ENCODE measurements at regions not wholly inside any gene's neighbourhood (a gene's known extent, or its start where the extent isn't known, plus 50 kb on each side); places are given as distances from the start of the nearest gene placed in this dataset.

DNA sequence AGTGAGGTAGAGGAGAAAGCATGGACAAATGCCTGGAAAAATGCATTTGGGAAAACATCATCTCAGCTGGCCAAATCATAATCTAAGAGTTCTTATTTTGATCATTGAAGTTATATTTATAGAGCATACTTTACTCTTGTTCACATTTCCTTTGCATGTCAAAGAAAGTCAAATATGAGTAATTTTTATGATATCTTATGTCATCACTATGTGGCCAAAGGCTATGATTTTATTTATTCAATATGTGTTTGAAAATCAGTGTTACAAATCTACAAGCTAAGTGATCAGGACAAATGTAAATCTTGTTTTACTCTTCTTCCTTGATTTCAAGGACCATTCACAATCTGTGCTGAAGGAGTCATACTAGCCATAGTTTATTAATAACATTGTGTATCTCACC is 237.2 kb upstream of the DPH6 start:
- no peak for DNase-seq

DNA sequence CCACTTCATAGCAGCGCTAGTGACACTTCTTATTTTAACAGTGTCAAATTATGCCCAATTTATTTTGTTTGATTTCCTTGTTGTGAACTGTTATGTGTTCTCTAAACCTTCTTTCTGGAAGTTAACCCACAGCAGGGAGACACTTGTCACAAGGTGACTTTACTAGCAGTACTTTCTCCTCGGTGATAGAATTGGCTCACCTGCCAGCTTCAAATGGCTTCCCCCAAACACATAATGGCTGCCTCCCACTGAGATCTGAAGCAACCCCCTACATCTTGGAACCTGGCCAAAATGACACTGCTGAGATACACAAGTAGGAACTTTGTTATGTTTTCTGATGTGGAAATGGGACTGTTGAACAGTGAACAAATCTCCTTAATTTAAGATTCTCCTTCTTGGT is 238.8 kb upstream of the DPH6 start:
- DNase-seq = peak; percentile 40

DNA sequence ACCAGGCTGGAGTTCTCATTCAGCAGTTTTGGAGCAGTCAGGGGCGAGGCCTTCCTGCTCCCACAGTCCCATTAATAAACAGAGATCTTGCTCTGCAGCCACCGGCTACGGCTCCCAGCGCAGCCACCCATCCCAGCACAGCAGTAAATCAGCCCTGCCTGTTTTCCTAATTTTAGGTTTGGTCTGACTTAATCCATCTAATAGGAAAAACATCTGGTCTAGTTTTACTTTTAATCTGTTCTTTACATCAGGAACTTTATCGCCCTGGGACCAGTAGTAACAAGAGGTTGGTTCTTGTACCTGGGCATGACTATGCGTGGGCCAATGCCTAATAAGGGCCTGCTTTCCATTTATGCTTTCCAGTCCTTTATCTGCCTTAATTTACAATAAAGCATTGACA is 264.0 kb upstream of the DPH6 start:
- no peak for DNase-seq

DNA sequence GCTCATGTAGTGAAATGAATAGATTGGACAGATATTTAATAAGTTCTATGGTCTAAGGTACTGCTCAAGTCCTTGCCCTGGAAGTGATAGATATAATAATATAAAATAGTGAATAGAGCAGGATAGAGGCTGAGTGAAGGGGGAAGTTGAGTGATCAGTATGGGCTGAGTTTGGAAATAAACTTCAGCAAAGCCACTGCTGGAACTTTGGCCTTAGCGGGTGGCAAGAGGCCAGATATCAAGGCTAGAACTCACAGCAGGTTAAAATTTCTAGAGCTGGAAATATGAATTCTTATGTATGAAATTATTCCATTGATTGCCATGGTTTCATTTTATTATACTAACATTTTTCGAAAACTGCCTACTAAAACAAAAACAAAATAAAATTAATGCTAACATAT is 267.6 kb upstream of the DPH6 start:
- DNase-seq = no peak

DNA sequence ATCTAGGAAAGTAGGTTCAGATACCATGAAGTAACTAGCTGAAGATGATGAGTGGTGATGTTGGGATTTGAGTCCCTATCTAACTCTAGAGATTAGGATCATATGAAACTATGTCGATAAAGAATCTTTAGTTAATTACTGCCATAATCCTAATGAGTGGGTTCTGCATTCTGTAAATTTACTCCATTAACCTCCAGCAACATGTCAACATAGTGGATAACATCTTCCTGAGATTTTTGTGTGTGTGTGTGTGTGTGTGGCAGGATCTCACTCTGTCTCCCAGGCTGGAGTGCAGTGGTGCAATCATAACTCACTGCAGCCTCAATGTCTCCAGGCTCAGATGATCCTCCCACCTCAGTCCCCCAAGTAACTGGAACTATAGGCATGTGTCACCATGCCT is 272.9 kb upstream of the DPH6 start:
- DNase-seq = no peak

DNA sequence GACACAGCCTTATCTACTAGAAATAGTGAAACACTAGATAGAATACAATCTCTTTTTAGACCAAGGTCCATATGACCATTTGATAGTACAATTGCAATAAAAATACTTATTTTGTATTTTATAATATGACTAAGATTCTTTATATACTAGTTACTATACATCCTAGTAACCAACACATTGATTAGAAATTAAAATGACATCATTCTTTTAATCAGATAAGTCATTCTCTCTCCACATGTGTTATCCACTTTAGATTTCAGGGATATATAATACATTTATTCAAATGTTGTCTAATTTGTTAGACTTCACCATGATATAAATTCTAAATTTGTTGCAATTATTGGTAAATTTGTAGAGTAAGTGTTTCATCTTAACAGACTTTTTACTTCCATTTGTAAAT is 276.2 kb upstream of the DPH6 start:
- no peak for DNase-seq

DNA sequence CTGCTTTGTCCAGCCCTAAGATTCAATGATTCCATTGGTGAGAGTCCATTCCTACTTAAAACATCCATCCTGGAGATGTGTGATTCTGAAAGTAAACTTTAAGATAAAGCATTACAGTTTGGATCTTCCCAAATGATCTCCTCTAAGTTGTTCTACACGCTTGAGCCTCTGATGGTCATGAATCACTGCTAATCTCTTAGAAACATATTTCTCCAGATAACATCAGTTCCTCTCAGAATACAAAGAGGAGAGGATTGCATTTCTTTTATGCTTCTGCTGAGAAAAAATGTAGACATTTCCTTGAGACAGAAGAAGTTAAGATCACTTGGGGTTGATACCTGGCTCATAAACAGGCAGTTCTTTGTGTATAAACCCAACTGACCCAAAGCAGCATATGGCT is 281.2 kb upstream of the DPH6 start:
- DNase-seq = no peak

DNA sequence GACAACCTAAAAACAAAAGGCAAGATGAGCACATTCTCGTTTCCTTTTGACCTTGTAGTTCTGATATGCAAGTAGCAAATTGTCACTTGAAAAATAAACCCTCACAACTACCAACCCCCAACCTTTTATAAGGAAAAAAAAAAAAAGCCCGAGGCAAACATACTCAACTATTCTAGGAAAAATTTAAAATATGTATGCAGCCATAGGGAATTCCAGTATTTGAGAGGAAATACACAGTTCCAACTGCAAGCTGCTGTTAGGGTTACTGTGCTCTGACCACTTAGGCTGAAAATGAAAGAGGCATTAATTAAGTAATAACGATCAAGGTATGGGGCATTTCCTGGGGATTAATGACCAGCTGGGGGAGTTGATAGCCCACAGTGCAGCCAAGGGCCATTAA is 281.9 kb upstream of the DPH6 start:
- DNase-seq = no peak

DNA sequence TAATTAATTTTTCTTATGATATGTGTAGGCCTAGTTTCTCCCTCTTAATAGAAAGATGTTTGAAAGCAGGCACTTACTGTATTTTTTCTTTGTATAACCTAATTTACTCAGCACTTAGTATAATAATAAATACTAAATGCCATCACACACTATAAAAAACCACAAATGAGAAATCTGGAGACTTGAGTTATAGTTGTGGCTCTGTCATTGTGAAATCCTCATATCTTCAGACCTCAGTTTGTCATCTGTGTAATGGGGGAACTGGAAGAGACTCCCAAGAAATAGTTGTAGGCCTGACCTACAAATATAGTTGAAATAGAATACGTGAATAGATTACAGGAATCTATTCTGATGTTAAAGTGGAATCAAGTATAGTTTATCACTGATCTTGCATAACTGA is 287.6 kb upstream of the DPH6 start:
- no peak for DNase-seq

DNA sequence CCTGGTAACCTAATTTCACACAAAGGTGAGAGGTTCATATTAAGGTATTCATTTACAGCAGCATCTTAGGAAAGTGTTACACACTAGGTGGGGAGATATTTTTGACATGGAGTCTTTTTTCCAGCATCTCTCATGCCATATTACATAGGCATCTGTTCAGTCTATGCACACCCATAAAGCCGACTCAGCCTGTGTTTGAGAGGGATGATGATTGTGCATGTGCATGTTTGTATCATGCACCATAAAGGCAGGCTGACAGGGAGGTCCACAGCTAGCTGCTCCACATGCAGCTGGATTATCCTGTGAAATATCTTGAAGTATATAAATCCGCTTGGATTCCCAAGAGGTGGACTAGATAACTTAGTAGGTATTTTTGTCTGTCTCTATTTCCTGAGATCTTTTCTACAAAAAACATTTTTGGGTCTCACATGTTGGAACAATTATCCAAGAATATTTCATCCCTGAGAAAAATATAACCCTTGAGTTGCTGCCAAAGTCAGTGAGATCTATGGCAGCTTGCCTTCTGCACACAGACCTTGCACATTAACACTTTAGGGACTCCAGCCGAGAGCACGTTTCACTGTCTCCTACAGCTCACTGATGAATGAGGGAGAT is 288.4 kb upstream of the DPH6 start:
- no peak for DNase-seq

DNA sequence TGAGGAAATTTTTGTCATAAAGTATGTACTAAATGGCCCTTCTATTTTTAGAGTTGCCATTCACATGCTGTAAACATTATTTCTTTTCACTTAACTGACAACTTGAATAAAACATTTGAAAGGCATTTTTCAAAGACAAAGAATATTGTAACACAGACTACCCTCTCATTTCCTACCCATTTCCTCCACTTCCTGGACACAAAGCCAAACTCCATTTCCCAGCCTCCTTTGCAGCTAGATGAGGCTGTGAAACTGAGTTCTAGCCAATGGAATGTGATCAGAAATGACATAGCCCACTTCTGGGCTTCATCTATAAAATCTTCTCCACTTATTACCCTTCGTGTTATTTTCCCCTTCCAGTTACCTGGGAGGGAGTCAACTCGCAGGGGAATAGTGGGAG is 288.9 kb upstream of the DPH6 start:
- no peak for DNase-seq

DNA sequence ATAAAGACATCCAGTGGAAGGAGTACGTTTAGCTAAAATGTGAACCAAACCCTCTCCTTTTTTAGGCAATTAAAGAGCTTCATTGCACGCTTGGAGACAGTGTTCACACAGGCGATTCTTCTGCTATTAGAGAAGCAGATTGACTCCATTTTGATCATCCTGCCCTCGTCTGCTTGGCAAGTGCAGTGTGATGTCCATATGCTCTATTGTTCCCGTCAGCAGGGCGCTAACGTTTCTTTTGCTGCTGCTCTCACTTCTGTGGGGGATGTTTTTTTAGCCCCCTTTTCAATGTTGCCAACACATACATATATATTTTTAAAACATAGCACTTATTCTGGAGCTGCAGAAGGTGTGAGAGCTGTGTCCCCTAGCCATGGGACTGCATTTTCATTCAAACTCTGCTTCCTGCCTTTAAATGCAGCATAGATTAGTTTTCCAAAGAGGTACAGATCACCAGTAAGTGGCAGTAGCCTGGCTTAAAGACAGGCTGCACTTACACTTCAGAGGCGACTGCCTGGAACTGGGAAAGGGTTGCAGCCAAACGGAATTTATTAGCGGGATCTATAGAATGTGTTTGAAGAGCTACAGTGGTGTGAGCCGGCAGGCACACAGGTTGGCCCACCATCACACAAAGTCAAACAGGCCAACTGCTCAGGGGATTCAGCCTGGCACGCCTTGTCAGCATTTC is 292.6 kb upstream of the DPH6 start:
- DNase-seq = no peak

DNA sequence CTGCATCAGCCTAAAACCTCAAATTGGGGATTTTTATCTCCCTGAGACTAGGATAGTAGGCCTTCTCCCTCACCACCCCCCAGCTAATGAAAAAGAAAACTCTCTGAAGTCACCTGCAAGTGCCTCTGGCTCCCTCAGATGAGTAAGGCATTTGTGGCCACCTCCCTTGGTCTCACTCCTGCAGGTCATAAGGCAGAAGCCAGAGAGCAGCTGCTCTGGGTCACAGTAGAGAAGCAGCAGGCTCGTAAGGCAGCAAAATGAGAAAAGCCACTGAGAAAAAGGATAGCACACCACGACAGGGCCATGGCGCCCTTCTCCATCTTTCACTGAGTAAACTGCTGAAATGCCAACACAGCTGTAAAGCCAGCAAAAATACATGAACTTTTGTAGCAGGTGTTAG is 296.7 kb upstream of the DPH6 start:
- DNase-seq = no peak

DNA sequence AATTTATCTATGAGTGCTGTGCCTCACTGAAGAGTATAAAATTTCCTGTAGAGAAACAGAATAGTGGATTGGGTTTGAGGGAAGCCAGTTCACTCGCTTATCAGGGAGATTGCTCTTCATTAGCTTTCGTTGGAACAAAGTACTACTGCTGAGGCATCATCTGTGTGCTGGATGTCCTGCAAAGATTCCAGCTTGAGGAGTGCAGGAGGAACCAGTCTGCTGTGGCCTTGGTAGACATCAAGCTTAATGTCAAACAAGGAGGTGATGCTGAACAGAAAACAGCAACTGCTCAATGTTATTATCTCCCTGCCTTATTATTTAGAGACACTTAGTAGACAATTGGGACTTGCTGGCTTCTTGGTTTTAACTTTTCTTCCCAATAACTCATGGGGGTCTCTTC is 297.5 kb upstream of the DPH6 start:
- DNase-seq = no peak

DNA sequence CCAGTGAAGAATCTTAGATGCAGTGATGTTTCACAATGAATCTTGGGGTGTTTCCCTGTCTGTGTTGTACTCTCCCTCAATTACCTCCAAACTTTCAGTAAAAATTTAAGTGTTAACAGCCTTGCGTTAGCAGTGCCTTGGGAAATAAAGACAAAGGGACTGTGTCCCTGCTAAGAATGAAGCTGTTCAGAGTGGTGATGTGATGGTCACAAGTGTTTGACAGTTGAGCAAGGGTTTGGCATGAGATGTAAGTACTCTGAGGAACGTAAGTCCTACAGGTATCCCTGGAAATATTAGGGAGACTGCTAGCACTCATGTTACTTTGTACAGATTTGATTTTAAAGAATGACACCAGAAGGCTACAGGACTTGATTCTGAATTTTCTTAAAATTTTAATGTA is 304.3 kb upstream of the DPH6 start:
- DNase-seq = no peak

DNA sequence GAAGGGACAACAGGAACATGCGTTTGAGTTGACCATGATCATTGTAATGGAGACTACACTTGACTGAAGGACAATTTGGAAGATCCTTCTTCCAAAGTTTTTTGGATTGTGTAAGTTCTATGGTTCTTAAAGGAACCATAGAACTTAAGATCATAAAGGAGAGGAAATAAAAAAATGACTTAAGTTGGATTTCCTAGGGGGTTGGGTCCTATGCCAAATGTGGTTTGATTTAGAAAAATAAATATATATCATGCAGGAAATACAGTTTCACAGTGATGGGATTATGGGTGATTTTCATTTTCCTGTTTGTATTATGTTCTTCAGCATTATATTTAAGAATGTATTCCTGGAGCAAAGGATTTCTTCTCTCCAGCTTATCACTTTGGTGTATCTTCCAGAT is 305.5 kb upstream of the DPH6 start:
- DNase-seq = no peak

DNA sequence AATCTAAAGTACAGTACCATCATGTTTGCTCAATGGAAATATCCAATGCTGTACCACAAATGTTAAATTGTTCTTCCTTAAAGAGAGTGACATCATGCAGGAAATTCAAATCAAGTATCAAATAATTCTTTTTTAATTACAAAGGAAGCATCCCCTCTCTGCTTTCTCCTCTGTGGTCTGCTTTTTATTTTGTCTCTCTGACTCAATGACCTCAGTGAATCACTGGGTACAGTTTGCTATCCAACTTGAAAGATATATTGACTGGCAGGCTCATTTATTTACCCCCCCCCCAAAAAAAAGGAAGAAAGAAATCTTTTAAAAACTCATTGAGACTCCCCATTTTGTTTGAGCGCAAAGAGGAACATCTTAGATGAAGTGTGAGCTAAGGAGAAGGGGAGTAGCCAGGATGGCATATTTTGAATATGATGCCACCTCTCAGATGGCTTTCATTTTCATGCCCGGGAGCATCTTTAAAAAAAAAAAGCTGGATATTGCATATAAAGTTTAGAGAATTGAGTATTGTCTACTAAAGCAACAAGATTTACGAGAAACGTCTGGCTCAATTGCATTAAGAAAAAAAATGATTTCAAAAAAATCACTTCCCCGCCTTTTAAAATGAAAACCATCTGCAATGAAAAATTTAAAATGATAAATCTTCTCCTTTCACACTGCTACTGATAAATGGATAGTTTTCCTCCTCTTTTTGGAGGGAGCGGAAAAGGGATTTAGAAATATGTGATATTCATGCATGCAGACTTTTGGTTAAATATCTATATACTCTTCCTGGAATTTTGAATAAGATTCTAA is 307.1 kb upstream of the DPH6 start:
- no peak for DNase-seq

DNA sequence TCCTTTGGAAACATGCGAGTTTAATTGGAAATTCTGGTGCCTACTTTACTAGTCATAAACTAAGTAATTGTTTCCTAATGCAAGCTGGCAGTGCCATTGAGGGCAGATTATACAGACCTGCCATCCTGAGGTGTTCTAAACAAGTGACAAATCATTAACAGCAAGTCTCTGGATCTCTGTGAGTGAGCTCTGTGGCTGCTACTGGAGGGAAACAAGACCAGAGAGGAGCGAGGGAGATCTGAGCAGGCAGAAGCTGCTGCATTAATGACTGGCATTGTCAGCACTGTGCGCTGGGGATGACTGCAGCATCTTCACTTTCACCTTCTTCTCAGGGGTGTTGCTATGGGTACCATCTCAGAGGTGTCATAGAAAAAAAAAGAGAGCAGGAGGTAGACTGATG is 308.4 kb upstream of the DPH6 start:
- no peak for DNase-seq

DNA sequence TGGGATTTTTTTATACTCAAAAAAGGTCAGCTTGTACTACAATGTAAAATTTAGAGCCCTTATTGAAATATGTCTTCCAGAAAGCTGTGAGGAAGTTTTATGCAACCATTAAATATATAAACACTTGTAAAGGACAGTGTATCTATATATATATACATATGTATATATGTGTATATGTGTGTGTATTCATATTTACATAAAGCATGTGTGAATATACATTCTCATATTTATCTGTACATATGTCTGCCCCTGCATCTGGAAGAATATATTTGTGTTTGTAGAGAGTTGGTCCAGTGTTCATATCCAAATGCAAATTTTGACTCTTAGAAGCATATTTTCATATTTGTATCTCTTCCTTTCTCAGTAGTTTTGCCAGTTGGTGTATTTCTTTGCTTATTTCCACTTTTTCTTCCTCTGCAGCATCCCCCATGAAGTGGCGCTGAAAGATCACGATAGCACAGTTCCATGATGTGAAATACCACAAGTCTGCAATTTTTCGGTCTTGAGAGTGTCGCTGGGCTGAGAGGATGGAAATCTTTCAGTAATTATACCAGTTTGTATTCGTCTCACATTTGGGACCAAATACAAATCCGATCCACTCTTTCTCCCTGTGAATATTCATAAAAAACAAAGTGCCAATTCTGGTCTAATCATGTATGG is 311.7 kb upstream of the DPH6 start:
- DNase-seq = no peak

DNA sequence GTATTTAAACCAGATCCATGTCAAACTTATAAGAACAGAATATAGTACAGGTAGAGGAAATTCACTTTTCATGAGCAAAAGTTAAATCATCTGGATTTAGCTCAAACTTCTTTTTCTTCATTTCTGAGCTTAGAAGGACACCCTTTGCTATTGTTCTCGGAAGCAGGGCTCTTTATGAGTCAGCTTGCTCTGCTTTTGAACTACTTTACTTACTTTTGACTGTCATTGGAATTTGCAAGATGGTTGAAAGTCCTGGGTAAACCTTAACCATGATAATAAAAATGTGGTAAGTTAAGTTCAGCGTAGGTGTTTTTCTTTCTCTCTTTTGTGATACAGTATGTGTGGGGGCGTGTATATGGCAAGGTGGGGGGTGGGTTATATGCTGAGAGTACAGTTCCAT is 312.7 kb upstream of the DPH6 start:
- DNase-seq = no peak

DNA sequence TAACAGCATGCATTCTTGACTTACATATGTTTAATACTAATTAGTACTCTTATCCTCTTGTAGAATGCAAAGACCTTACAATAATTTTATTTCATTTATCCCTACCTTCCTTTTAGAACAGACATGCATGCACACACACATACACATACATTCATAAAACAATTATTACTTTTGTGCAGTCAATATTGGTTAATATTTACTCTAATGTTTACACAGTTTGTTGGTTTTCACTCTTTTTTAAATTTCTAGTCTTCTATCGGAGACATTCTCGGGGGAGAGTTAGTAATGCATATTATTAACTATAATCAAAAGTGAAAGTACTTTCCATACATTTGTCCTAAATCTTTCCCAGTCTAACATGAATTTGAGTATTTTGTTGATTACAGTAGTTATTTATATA is 317.7 kb upstream of the DPH6 start:
- no peak for DNase-seq

DNA sequence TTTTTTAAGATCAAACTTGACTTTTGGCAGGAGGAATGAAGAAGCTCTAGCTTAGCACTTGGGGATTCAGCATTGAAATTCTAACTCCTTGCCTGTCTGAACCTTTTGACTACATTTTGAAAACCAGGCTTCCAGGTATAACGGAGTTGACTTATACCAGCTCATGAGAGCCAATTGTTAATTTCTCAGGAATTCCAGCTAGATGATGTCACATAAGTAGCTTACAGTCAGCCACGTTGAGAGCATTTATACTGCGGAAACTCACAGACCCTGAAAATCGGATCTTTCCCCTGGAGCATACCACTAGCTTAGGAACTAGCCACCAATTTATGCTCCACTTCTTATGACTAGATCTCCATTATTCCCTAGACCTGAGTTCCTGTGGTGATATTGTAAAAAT is 321.4 kb upstream of the DPH6 start:
- DNase-seq = no peak

DNA sequence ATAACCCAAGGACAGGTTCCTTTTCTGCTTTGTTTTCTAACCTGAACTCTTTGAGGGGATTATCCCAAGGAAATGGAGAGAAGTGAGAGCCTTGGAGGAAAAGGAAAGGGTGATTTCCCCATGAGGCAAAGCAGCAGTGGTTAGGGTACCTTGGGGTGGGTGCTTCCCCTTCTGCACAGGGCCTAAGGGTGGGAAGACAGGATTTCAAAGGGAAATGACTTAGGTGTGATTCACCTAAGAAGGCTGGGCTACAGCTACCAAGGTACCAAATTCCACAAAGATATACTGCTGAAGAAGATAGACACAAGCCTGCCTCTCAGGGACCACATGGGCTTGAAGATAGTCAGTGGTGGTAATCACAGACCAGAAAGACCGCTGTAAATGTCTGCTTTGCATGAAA is 325.3 kb upstream of the DPH6 start:
- no peak for DNase-seq

DNA sequence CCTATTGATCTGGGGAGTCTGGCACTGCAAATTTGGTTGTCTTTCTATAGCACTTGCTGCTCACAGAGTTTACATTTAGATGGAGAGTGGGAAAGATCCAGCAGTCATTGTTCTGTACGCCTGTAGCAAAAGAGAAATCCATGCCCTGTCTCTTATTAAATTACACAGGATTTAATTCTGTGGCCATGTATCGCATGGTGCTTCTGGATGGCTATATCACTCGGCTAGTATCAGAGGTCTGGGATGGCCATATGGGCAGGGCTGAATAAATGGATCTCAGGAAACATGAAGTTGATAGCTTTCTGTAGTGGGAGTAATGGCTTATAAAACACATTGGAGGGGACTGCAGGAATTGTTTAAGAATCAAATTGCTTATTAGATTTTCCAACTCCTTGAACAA is 325.8 kb upstream of the DPH6 start:
- DNase-seq = no peak

All from NCI-H2171 (cell line).